A673 (cell line): ENCODE measurements at regions not wholly inside any gene's neighbourhood (a gene's known extent, or its start where the extent isn't known, plus 50 kb on each side); places are given as distances from the start of the nearest gene placed in this dataset.

ENCODE experiments used
- BruUV-seq: library from RNA; stranded (reverse); fragments of 400-500 nt; replicated peaks from 2 replicates; lab custom pipeline; 2021; lab: Mats Ljungman, UMichigan
- CTCF ChIA-PET: fragments of 300-600 bp; sonication (Branson Sonifier 250); formaldehyde crosslinking; loops from one replicate; lab custom pipeline; 2022; ENCODE audit warnings: antibody characterized with exemption; lab: Charles Lee
- POLR2A ChIA-PET: fragments of 300-600 bp; sonication (Branson Sonifier 250); formaldehyde crosslinking; loops from one replicate; lab custom pipeline; 2022; ENCODE audit warnings: antibody characterized with exemption; ENCODE audit not compliant: low non-redundant PET; lab: Charles Lee
- DNase-seq: peaks from one replicate; pipeline ENCODE4 v3.0.0-alpha.2; 2015; ENCODE audit warnings: low spot score
- H3K27ac ChIP-seq: fragments of 200-600 bp; sonication (generic); 2 replicates; pipeline ENCODE4 v1.5.1; 2016; ENCODE audit warnings: mixed run types, low read depth, mild to moderate bottlenecking, mixed read lengths, antibody characterized with exemption, low read length; ENCODE audit not compliant: poor library complexity, severe bottlenecking
- H3K27me3 ChIP-seq: fragments of 200-600 bp; sonication (generic); replicated peaks from 2 replicates; pipeline ENCODE4 v1.6.1; 2017; ENCODE audit warnings: mixed run types, low read depth, mild to moderate bottlenecking, mixed read lengths, antibody characterized with exemption, low read length; ENCODE audit not compliant: insufficient read depth, poor library complexity
- H3K36me3 ChIP-seq: fragments of 200-600 bp; sonication (generic); 2 replicates; pipeline ENCODE4 v1.6.1; 2016; ENCODE audit warnings: mixed run types, mild to moderate bottlenecking, mixed read lengths, antibody characterized with exemption, low read length; ENCODE audit not compliant: insufficient read depth, poor library complexity, severe bottlenecking
- H3K4me1 ChIP-seq: fragments of 200-600 bp; sonication (generic); 2 replicates; pipeline ENCODE4 v1.6.1; 2017; ENCODE audit warnings: mixed run types, mild to moderate bottlenecking, mixed read lengths, antibody characterized with exemption, low read length; ENCODE audit not compliant: insufficient read depth, poor library complexity, severe bottlenecking
- H3K4me3 ChIP-seq: fragments of 200-600 bp; sonication (generic); 2 replicates; pipeline ENCODE4 v1.5.1; 2016; ENCODE audit warnings: low read depth, mixed run types, mild to moderate bottlenecking, mixed read lengths, low read length; ENCODE audit not compliant: poor library complexity, severe bottlenecking
- H3K9me3 ChIP-seq: fragments of 200-600 bp; sonication (generic); 2 replicates; pipeline ENCODE4 v1.6.1; 2016; ENCODE audit warnings: mixed run types, low read depth, mild to moderate bottlenecking, mixed read lengths, antibody characterized with exemption, low read length; ENCODE audit not compliant: poor library complexity, severe bottlenecking
- EZH2 ChIP-seq: fragments of 200-600 bp; sonication (generic); IDR thresholded peaks from 2 replicates; pipeline ENCODE4 v1.6.1; 2017; ENCODE audit warnings: borderline replicate concordance, low read depth, mild to moderate bottlenecking, mixed read lengths, antibody characterized with exemption, low read length; ENCODE audit not compliant: poor library complexity, severe bottlenecking
- intact Hi-C: fragments of 100-400 bp; cut with micrococcal nuclease; formaldehyde crosslinking; loops from one replicate; pipeline ENCODE4 v1.10.0; 2022; ENCODE audit not compliant: unreplicated experiment
- TF ChIP-seq, protein P1 (sequence below): fragments of 300-800, 200-600 bp; sonication (generic); conservative IDR thresholded peaks from 2 replicates; pipeline ENCODE4 v1.5.1; 2017; ENCODE audit warnings: low read depth, mild to moderate bottlenecking, antibody characterized with exemption, low read length, moderate library complexity, mixed read lengths

DNA sequence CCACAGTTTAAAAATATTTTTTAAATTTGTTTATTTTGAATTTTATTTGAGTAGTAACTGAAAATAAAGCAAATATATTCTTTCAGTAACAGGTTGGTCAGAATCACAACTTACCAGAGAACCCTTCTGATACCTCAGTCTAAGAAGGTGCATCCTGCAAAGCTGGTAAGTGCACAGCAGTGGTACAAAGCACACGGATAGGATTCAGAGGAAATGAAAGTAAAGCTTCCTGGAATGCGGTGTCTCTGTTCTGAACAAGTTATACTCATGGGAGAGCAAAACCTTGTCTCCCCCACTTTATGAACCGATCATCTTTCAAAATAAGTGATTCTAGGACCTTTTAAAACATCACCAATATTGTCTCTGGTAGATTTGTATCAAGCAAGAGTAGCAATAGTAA lies 398.3 kb downstream of the TMX3 start:
- TF ChIP-seq, protein P1, sequence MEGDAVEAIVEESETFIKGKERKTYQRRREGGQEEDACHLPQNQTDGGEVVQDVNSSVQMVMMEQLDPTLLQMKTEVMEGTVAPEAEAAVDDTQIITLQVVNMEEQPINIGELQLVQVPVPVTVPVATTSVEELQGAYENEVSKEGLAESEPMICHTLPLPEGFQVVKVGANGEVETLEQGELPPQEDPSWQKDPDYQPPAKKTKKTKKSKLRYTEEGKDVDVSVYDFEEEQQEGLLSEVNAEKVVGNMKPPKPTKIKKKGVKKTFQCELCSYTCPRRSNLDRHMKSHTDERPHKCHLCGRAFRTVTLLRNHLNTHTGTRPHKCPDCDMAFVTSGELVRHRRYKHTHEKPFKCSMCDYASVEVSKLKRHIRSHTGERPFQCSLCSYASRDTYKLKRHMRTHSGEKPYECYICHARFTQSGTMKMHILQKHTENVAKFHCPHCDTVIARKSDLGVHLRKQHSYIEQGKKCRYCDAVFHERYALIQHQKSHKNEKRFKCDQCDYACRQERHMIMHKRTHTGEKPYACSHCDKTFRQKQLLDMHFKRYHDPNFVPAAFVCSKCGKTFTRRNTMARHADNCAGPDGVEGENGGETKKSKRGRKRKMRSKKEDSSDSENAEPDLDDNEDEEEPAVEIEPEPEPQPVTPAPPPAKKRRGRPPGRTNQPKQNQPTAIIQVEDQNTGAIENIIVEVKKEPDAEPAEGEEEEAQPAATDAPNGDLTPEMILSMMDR, result no peak
- TF ChIP-seq EZH2, result no peak
- no TSS peak for BruUV-seq
- H3K4me3 ChIP-seq, result peak overlapping the region; percentile 9
- intact Hi-C loops, result no loop called here
- ChIA-PET CTCF (no interaction called here), POLR2A (no interaction called here)
- DNase-seq, result peak; percentile 63
- H3K4me1 ChIP-seq, result peaks cover 16% of the 10 kb centered on the region
- H3K27ac ChIP-seq, result peak overlapping the region; percentile 59
- no peaks in the 10 kb centered on the region for H3K36me3 ChIP-seq
- H3K9me3 ChIP-seq, result no peaks in the 10 kb centered on the region
- no peaks in the 10 kb centered on the region for H3K27me3 ChIP-seq

DNA sequence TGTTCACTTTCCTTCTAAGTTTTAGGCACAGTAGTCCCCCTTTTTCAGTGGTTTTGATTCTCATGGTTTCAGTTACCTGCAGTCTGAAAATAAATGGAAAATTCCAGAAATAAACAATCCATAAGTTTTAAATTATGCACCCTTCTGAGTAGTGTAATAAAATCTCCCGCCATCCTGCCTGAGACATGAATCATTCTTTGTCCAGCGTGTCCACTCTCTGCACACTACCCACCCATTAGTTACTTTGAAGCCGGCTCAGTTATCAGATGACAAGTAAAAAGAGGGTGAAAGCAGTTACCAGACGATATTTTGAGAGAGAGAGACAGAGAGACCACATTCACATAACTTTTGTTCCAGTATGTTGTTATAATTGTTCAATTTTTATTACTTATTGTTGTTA lies 400.5 kb downstream of the TMX3 start:
- no peak overlapping the region for H3K4me3 ChIP-seq
- POLR2A ChIA-PET, result no interaction called here
- peaks cover 16% of the 10 kb centered on the region for H3K4me1 ChIP-seq
- intact Hi-C loops, result no loop called here
- H3K9me3 ChIP-seq, result no peaks in the 10 kb centered on the region
- H3K27me3 ChIP-seq, result no peaks in the 10 kb centered on the region
- no TSS peak for BruUV-seq
- no peaks in the 10 kb centered on the region for H3K36me3 ChIP-seq
- TF ChIP-seq EZH2, result no peak
- TF ChIP-seq, protein P1, result no peak
- H3K27ac ChIP-seq, result no peak overlapping the region
- no peak for DNase-seq
- CTCF ChIA-PET, result no interaction called here

DNA sequence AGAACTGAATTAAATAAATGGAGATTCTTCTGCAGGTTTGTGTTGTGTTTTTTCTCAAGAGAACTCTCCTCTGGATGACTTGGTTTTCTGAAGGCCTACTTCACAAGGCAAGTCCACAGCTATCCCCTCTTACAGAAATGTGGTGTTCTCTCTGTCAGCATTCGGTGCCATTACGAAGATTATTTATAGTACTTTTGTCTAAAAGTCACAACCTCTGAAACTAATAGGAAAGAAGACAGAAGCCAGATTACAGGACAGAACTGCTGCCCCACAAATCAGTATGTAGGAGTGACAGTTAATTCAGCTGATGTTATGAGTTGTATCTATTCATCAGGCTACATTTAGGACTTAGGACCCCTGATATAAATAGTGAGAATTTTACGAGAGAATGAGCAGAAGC lies 413.5 kb downstream of the TMX3 start:
- TF ChIP-seq, protein P1, result no peak
- no peak for TF ChIP-seq EZH2
- ChIA-PET CTCF (no interaction called here), POLR2A (no interaction called here)
- H3K27me3 ChIP-seq, result no peaks in the 10 kb centered on the region
- DNase-seq, result no peak
- intact Hi-C loops, result no loop called here
- H3K4me1 ChIP-seq, result peaks cover 27% of the 10 kb centered on the region
- H3K36me3 ChIP-seq, result no peaks in the 10 kb centered on the region
- no peak overlapping the region for H3K27ac ChIP-seq
- H3K9me3 ChIP-seq, result no peaks in the 10 kb centered on the region
- H3K4me3 ChIP-seq, result no peak overlapping the region
- BruUV-seq, result no TSS peak
